NCI-H524 (cell line): ENCODE measurements at regions not wholly inside any gene's neighbourhood (a gene's known extent, or its start where the extent isn't known, plus 50 kb on each side); places are given as distances from the start of the nearest gene placed in this dataset.

Experiments
- DNase-seq, 2 experiments: peaks; one replicate each; lab custom pipeline; 2025; lab: John Stamatoyannopoulos, UW

DNA sequence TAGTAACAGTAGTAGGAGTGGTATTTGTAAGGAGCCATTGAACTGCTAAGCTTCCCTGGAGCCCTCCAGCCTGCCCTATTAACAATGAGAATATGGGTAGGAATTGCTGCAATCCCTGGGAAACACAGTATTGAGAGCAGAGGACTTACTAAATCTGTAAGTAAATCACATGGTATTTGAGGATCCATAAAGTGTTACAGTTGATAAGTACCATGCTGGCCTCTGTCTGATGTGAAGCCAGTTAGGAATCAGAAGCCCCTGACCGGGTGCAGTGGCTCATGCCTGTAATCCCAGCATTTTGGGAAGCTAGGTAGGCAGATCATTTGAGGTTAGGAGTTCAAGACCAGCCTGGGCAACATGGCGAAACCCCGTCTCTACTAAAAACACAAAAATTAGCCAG lies 224.6 kb downstream of the C1D start:
- DNase-seq = no peak

GRCh38 chr2:67839242-67839641 lies 223.6 kb downstream of the C1D start:
- DNase-seq = no peak

DNA sequence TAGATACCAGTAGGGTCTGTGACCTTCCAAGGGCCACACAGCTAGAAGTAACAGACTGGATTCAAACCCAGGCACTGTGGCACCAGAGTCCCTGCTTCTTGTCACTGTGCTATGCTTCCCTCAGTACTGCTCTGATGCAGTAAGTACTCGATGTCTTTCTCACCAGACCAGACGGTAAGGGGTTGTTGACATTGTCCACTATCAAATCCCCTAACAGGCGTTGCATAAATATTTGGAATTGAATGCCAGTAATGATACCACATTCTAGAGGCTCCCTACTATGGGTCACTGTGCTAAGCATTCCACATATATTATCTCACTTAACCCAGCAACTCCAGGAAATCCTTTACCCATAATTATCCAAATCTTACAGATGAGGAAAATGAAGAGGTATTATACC lies 223.1 kb downstream of the C1D start:
- no peak for DNase-seq

DNA sequence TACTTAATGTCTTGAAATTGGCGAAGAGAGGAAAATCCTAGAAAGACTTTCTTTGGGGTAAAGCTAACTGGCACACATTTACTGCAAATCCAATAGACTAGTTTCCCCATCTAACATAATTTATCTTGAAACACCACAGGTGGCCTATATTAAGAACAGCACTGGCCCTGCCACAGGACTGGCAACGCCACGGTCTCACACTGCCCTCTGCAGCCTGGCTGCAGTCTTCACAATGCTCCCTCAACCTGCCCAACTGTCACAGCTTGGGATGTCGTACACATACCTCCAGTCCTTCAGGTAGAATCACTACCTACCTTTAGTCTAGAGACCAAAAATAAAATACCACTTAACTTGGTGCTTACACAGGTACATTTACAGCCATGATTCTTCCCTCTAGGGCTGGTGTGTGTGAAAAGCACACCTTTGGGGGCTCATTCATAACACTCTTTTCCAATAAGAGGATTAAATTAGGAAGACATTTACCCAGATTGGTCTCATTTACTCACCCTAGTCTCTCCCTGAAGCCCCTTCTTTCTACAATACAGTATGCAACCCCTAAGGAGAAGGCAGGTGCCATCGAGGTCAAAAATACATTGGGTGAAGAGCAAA lies 222.2 kb downstream of the C1D start:
- peak; percentile 31 to 81 for DNase-seq

- no peak for DNase-seq
These were observed 221.1 kb downstream of the C1D start for GRCh38 chr2:67841711-67842110.

- DNase-seq = no peak
These were observed 220.3 kb downstream of the C1D start for GRCh38 chr2:67842375-67842959.

- DNase-seq = no peak
These were observed 218.7 kb downstream of the C1D start for GRCh38 chr2:67844024-67844540.

- DNase-seq = no peak
These were observed 217.0 kb downstream of the C1D start for GRCh38 chr2:67845621-67846369.

GRCh38 chr2:67846370-67847070 lies 216.3 kb downstream of the C1D start:
- DNase-seq = peak; percentile 86 to 94

GRCh38 chr2:67848551-67849285 lies 214.1 kb downstream of the C1D start:
- peak in 1 of 2 experiments; percentile 10 for DNase-seq

DNA sequence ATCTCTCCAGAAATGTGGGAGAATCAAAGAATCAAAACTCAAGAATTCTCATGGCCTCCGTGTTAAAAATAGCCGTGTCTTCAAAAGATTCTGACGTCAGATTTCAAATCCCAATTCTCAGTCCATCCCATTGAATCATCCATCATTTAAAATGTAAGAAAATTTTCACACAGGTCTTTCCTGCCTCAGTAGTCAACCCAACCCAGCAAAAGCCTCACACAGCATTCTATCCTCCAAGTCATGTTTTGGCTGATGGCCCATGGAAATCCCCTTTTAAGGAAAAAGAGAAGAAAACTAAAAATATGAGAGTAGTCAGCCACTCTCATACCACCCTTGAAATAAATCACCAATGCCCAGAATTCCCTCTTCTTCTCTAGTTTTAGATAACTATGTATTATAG lies 211.8 kb downstream of the C1D start:
- DNase-seq = no peak

DNA sequence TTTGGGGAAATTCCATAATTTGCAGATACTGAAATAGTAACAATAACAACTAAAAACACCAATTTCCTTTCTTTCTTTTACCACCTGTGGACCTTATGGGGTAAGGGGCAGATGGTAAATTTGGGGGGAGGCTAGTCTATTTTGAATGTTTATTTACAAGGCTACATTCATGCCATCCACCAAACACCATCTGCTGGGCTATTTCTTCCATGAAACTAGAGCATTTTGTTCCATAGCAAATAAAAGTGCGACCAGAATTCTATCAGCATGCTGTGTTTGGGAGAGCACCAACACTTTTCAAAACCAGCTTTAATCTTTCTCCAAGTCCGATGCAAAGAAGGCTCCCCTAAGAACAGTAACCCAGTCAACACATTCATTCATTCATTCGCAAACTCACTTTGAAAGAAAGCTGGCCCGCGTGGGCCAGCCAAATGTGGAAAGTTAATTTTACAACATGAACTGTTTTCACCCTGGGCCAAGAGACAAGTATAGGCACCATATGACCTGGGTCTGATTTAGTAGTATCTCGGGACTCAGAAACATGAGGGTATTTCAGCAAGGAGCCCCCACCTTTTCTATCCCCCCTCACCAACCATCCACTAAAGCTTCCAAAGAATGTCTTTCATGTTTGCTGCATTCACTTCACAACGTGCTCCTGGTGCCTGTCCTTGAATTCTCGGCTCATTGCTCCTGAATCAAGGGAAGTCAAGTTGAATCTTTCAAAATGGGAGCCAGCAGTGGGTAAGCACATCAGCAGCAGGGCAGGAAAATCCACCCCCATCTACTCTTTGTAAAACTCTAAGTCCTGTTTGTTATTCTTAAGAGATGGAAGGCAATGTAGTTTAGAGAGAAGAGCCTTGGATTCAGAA lies 210.6 kb downstream of the C1D start:
- no peak for DNase-seq

DNA sequence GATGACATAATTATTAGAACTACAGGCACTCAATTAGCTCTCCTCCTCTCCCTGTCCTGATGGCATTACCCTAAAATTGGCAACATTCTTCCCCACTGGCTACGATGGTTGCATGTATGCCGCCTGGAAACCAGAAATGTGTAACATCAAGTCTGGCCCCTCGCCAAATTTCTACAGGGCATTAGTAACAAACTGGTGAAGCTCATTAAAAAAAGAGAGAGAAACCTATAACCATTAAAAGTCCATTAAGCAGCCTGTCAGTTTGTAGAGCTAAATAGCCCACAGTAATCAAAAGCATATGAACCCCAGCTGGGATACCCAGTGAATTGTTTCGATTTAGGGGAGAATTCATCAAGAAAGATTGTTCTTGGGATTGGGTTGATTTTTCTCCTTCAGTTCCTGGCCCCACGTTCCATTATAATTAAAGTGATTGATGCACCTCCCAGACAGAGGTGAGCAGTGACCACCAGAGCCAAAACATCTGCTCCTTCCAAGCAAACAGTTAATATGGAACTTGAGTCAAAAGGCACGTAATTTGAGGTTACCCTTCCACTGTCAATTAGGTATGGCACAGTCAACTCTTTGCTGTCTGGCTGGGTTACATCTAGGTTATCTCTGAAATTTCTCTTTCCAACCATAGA lies 208.6 kb downstream of the C1D start:
- no peak for DNase-seq

DNA sequence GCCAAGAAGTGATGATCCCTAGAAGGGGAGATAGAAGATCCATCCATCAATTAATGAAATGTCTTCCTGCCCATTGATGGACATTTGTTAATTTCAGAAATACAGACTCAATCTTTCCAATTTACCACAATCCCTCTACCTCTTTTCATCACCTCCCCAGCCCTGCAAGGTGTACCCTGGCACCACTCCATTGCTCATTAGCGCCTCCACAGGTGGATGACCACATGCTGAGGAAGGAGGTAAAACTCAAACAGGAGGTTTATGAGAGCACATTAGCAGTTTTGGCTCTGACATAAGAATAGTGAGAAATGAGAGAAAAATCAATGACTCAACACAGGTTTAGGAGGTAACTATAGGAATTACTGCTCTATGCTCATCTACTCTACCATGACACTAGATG lies 208.0 kb downstream of the C1D start:
- DNase-seq = no peak

- no peak for DNase-seq
These were observed 205.9 kb downstream of the C1D start for GRCh38 chr2:67856866-67857265.

DNA sequence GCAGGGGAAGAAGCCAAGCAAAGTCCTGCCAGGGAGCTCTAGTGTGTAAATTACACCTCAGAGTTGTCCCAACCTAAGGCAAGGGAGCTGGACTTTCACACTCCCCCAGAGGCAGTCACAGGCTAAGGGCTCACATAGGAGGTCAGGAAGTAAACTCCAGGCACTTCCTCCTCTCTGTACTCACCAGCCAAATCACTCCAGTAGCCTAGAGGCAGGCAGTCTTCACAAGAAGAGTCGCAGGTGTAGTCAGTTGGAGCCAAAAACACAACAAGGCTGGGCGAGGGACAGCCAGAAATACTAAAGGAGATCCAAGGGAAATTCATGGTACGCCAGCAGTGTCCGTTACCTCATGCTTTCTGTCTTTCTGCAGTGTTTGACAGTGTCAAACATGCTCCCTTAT lies 205.0 kb downstream of the C1D start:
- no peak for DNase-seq

DNA sequence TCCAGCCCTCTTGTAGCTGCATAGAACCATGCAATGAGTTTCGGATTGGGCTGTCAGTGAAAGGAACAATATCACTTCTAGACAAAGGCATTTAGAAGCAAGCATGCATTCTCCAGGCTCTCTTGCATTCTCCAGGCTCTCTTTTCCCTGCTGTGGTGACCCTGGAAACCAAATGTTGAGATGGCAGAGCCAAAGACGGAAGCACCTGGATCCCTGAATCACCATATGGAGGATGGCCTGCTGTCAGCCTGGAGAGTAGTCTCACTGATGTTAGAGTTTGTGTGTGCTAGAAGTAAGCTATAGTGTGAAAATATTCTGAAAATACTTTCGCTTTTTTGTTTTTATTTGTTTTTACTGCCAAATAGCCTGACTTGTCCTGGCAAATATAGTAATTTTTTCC lies 203.9 kb downstream of the C1D start:
- DNase-seq = no peak

GRCh38 chr2:67865917-67866316 lies 196.9 kb downstream of the C1D start:
- DNase-seq = peak in 1 of 2 experiments; percentile 3

- DNase-seq = no peak
These were observed 195.1 kb downstream of the C1D start for GRCh38 chr2:67867735-67868134.

DNA sequence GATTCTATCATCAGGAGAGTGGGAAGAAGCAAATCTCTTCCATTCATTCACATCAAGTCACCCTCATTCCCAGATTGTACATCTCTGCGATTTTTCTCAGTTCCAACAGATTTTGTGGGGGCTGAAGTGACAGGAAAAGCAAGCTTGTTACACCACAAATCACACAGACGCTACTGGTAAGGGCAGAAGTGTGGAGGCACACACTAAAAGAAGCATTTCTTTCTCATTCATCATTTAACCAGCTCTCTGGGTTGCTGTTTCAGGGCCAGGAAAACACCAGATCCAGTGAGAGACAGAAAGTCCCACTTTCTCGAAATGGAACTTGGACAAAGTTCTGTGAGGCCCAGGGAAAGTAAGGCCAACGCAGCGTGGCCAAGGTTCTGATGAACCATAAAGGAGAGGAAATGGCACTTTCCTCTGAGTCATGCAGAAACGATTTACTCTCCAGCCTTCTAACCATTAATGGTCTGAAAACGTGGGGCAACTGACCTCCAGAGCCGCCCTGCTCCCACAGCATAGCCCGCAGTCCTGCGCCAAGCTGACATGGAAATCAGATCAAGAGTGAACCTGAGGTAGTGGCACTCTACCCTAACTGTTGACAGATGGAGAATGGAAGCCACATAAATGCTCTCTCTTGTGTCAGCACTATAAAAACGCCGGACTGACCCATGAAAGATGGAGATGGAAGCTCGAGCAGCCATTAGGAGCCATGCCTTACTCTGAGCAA lies 191.0 kb downstream of the C1D start:
- no peak for DNase-seq
